Vagina (tissue), 2 donors: ENCODE measurements at regions not wholly inside any gene's neighbourhood (a gene's known extent, or its start where the extent isn't known, plus 50 kb on each side); places are given as distances from the start of the nearest gene placed in this dataset.
"Not testable (repeated sequence)": the region's sequence is repeated elsewhere in the genome, so short reads cannot be mapped to it uniquely, and the experiment has no call there.

ENCODE experiments used
- DNase-seq, 2 donors: peaks; one replicate each; pipeline ENCODE4 v3.0.0-alpha.2; 2017; ENCODE audit errors: extremely low spot score in 2 of 2
- H3K27ac ChIP-seq: fragments of 200-600 bp; sonication (generic); one replicate; pipeline ENCODE4 v1.5.1; 2019
- H3K27me3 ChIP-seq: fragments of 200-600 bp; sonication (generic); one replicate; pipeline ENCODE4 v1.5.1; 2019
- H3K36me3 ChIP-seq, 2 donors: fragments of 200-600 bp; sonication (generic); one replicate each; pipeline ENCODE4 v1.5.1; 2017 to 2019
- H3K4me1 ChIP-seq: fragments of 200-600 bp; sonication (generic); one replicate; pipeline ENCODE4 v1.5.1; 2019
- H3K4me3 ChIP-seq, 2 donors: fragments of 200-600 bp; sonication (generic); 1 replicate in 1 of 2; 2 replicates in 1 of 2; pipeline ENCODE4 v1.5.1; 2016 to 2019
- H3K9me3 ChIP-seq: fragments of 200-600 bp; sonication (generic); one replicate; pipeline ENCODE4 v1.5.1; 2019
- POLR2A ChIP-seq, 2 donors: fragments of 450-650 bp; IDR thresholded peaks; one replicate each; pipeline ENCODE4 v1.6.1; 2017; ENCODE audit warnings: antibody characterized with exemption in 2 of 2, mild to moderate bottlenecking in 2 of 2, moderate library complexity in 2 of 2
- POLR2AphosphoS5 ChIP-seq, 2 donors: sonication (generic); formaldehyde crosslinking; IDR thresholded peaks; one replicate each; pipeline ENCODE4 v1.9.0; 2017; ENCODE audit warnings: antibody characterized with exemption in 2 of 2, mild to moderate bottlenecking in 2 of 2, low read depth in 1 of 2; ENCODE audit not compliant: insufficient read depth in 1 of 2
- intact Hi-C: fragments of 100-400 bp; cut with DNase I; formaldehyde crosslinking; loops from one replicate; pipeline ENCODE4 v1.15.1; 2023
- TF ChIP-seq, protein P1 (sequence below), 3 experiments: fragments of 450-650 bp in 2 of 3; fragments of 200-600 bp in 1 of 3; sonication (generic) in 1 of 3; IDR thresholded peaks; one replicate each; pipeline ENCODE4 v1.5.1; 2017 to 2019; ENCODE audit warnings: antibody characterized with exemption in 3 of 3, mild to moderate bottlenecking in 2 of 3, moderate library complexity in 2 of 3

DNA sequence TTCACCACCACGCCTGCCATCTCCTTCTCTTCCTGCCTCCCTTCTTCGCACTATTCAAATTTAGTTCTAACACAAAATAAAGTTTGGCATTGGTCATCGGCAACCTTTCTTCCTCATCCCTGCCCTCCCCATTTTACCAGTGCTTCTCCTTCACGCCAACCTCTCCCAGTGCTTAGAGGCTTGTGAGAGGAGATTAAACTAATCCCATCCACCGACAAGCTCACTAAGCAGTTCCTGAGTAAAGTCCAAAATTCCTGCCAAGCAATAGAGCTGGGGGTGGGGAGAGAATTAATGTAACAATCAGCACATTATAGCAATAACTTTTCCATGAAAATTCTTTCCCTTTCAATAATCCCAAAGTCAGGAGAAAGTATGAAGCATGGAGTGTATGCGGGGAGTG, 157.4 kb upstream of the GMNC start:
- no peak overlapping the region for H3K4me3 ChIP-seq
- no peaks in the 10 kb centered on the region for H3K9me3 ChIP-seq
- no peaks in the 10 kb centered on the region for H3K4me1 ChIP-seq
- DNase-seq, result no peak
- no peaks in the 10 kb centered on the region for H3K27me3 ChIP-seq
- TF ChIP-seq POLR2AphosphoS5 (IDR thresholded peaks at IDR 0.05; ENCODE audit: insufficient read depth in 1 of 2, low read depth in 1 of 2), result no peak
- H3K36me3 ChIP-seq, result no peaks in the 10 kb centered on the region
- H3K27ac ChIP-seq, result no peak overlapping the region
- intact Hi-C loops, result no loop called here

DNA sequence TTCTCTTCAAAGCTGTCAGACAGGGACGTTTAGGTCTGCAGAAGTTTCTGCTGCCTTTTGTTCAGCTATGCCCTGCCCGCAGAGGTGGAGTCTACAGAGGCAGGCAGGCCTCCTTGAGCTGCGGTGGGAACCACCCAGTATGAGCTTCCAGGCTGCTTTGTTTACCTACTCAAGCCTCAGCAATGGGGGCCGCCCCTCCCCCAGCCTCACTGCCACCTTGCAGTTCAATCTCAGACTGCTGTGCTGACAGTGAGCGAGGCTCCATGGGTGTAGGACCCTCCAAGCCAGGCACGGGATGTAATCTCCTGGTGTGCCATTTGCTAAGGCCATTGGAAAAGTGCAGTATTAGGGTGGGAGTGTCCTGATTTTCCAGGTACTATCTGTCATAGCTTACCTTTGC, 153.5 kb upstream of the GMNC start:
- H3K9me3 ChIP-seq, H3K27me3 ChIP-seq, H3K4me1 ChIP-seq, intact Hi-C loops, H3K36me3 ChIP-seq, DNase-seq, H3K4me3 ChIP-seq, H3K27ac ChIP-seq: not testable (repeated sequence)

DNA sequence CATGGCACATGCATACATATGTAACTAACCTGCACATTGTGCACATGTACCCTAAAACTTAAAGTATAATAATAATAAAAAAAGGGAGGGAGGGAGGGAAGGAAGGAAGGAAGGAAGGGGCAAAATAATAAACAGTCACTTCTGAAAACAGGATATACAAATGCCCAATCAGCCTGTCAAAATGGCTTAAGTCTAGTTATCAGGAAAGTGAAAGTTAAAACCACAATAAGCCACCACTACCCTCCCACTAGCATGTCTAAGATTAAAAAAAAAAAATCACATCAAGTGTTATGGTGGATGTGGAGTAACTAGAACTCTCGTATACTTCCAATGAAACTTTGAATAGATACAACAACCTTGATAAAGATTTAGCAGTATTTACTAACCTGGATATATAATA, 145.6 kb upstream of the GMNC start:
- H3K4me3 ChIP-seq, result no peak overlapping the region
- intact Hi-C loops, result no loop called here
- DNase-seq, result no peak
- H3K36me3 ChIP-seq, result no peaks in the 10 kb centered on the region
- TF ChIP-seq POLR2AphosphoS5 (IDR thresholded peaks at IDR 0.05; ENCODE audit: insufficient read depth in 1 of 2, low read depth in 1 of 2), result no peak
- H3K27ac ChIP-seq, result no peak overlapping the region
- H3K27me3 ChIP-seq, result no peaks in the 10 kb centered on the region
- H3K4me1 ChIP-seq, result no peaks in the 10 kb centered on the region
- no peaks in the 10 kb centered on the region for H3K9me3 ChIP-seq

DNA sequence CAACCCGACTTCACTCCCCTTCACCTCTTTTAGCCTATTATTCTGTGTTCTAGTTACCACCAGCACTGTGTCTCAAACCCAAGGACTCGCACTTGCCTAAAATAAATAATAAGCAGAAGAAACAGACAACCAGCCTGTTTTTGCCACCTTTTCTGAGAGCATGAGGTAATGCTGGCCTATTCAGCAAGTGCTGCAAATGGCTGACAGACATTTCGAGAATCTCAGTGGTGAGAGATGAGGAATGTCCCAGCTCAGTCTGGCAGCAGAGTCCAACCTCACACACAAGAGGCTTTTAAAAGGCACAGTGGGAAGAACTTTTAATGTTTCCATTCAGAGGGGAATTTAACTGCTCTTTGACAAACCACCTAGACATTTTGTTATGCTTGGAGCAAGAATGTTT, 143.3 kb upstream of the GMNC start:
- no peak overlapping the region for H3K4me3 ChIP-seq
- no peaks in the 10 kb centered on the region for H3K36me3 ChIP-seq
- no peaks in the 10 kb centered on the region for H3K4me1 ChIP-seq
- intact Hi-C loops, result no loop called here
- H3K27me3 ChIP-seq, result no peaks in the 10 kb centered on the region
- no peak overlapping the region for H3K27ac ChIP-seq
- TF ChIP-seq, protein P1, sequence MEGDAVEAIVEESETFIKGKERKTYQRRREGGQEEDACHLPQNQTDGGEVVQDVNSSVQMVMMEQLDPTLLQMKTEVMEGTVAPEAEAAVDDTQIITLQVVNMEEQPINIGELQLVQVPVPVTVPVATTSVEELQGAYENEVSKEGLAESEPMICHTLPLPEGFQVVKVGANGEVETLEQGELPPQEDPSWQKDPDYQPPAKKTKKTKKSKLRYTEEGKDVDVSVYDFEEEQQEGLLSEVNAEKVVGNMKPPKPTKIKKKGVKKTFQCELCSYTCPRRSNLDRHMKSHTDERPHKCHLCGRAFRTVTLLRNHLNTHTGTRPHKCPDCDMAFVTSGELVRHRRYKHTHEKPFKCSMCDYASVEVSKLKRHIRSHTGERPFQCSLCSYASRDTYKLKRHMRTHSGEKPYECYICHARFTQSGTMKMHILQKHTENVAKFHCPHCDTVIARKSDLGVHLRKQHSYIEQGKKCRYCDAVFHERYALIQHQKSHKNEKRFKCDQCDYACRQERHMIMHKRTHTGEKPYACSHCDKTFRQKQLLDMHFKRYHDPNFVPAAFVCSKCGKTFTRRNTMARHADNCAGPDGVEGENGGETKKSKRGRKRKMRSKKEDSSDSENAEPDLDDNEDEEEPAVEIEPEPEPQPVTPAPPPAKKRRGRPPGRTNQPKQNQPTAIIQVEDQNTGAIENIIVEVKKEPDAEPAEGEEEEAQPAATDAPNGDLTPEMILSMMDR (IDR thresholded peaks at IDR 0.05), result no peak
- TF ChIP-seq POLR2AphosphoS5 (IDR thresholded peaks at IDR 0.05; ENCODE audit: insufficient read depth in 1 of 2, low read depth in 1 of 2), result no peak
- TF ChIP-seq POLR2A (IDR thresholded peaks at IDR 0.05), result no peak
- H3K9me3 ChIP-seq, result no peaks in the 10 kb centered on the region
- no peak for DNase-seq

DNA sequence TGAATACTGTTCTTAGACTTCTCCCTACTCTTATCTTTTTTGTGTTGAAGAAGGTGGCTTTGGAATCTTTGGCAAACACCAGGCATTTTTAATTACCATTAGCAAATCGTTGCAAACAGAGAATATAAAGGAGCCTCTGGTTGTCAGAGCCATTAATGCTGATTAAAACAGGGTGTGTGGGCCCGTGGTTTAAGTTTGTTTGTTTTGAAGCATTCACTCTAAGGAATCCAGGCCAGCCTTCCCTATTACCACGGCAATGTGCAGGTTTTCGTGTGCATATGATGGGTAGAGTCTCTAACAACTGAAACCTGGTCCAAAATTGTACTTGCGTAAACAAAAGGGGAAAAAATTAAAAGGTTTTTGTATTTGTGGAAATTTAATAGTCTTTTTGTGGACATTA, 141.2 kb upstream of the GMNC start:
- no peaks in the 10 kb centered on the region for H3K36me3 ChIP-seq
- intact Hi-C loops, result no loop called here
- no peak for TF ChIP-seq POLR2AphosphoS5 (IDR thresholded peaks at IDR 0.05; ENCODE audit: insufficient read depth in 1 of 2, low read depth in 1 of 2)
- TF ChIP-seq, protein P1 (IDR thresholded peaks at IDR 0.05), result no peak
- TF ChIP-seq POLR2A (IDR thresholded peaks at IDR 0.05), result no peak
- no peaks in the 10 kb centered on the region for H3K4me1 ChIP-seq
- no peaks in the 10 kb centered on the region for H3K27me3 ChIP-seq
- no peaks in the 10 kb centered on the region for H3K9me3 ChIP-seq
- H3K4me3 ChIP-seq, result no peak overlapping the region
- H3K27ac ChIP-seq, result no peak overlapping the region
- DNase-seq, result no peak

DNA sequence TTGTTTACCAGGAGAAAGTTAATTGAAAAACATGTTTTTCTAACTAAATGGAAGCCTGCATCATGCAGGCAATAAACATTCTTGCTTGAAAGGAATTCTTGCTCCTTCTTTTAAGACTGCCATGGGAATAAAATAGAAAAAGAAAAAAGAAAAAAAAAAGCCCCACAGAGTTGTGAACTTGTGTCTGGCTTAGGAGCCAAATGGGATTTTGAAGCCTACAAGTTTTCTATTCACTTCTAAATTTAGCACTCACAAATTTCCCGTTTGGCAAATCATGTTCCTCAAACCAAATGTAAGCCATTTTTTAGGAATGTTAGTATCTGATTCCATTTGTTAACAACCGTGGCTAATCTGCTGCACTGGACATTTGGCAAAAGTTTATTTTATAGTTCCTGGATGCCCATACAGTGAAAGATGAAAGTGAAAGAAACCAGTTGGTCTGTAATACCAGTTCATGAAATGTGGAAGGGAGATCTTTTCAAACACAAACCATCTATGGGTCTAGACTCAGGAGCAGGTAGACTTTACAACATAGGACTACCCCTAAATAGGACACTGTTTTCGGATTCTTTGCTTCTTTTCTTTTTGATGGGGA, 133.8 kb upstream of the GMNC start:
- no peak overlapping the region for H3K4me3 ChIP-seq
- TF ChIP-seq, protein P1 (IDR thresholded peaks at IDR 0.05), result no peak
- TF ChIP-seq POLR2A (IDR thresholded peaks at IDR 0.05) (no peak), POLR2AphosphoS5 (IDR thresholded peaks at IDR 0.05; ENCODE audit: insufficient read depth in 1 of 2, low read depth in 1 of 2) (no peak)
- no peak overlapping the region for H3K27ac ChIP-seq
- peaks cover 4% of the 10 kb centered on the region for H3K4me1 ChIP-seq
- no peak for DNase-seq
- H3K9me3 ChIP-seq, result no peaks in the 10 kb centered on the region
- intact Hi-C loops, result no loop called here
- H3K27me3 ChIP-seq, result no peaks in the 10 kb centered on the region
- H3K36me3 ChIP-seq, result no peaks in the 10 kb centered on the region
